ENCODE measurements at regions not wholly inside any gene's neighbourhood (a gene's known extent, or its start where the extent isn't known, plus 50 kb on each side); places are given as distances from the start of the nearest gene placed in this dataset.

GRCh38 chr1:221921936-221922335, 180.0 kb upstream of the DUSP10 start:
- no peak for TF ChIP-seq CTCF (conservative IDR thresholded peaks at IDR 0.05; ENCODE audit: low read depth, low read length)
- no peak for TF ChIP-seq EZH2phosphoT487 (IDR thresholded peaks at IDR 0.05; ENCODE audit: borderline replicate concordance, low read length)
- TF ChIP-seq EZH2 (IDR thresholded peaks at IDR 0.05; ENCODE audit: low read length, unreplicated experiment) = no peak

All from PC-3 (cell line).